ENCODE measurements at regions not wholly inside any gene's neighbourhood (a gene's known extent, or its start where the extent isn't known, plus 50 kb on each side); places are given as distances from the start of the nearest gene placed in this dataset.

- TF ChIP-seq CTCF (IDR thresholded peaks at IDR 0.05; ENCODE audit: low read length) (no peak), EZH2 (IDR thresholded peaks at IDR 0.05; ENCODE audit: borderline replicate concordance, low read length) (no peak)
Observed at GRCh38 chr7:108650467-108650866, 80.8 kb downstream of the DNAJB9 start.
